ENCODE measurements at regions not wholly inside any gene's neighbourhood (a gene's known extent, or its start where the extent isn't known, plus 50 kb on each side); places are given as distances from the start of the nearest gene placed in this dataset.

DNA sequence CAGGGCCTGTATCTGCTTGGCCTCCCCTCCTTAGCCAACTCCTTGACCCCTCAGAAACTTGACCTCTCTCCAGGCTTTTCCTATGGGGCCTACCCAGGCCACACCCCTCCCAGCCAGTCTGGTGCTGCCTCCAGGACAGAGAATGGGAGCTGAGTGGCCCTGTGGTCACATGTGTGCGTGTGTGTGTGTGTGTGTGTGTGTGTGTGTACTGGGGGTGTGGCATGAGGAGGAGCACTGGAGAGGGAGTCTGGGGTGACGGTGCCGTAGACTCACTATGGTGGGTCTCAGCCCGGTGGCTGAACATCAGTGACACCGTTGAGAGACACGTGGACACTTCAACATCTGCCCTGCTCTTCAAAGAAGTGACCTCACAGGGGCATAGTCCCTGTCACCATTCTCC, 180.4 kb downstream of the ENGASE start:
- DNase-seq (no peak), ATAC-seq (no peak)
- TF ChIP-seq, protein P1, sequence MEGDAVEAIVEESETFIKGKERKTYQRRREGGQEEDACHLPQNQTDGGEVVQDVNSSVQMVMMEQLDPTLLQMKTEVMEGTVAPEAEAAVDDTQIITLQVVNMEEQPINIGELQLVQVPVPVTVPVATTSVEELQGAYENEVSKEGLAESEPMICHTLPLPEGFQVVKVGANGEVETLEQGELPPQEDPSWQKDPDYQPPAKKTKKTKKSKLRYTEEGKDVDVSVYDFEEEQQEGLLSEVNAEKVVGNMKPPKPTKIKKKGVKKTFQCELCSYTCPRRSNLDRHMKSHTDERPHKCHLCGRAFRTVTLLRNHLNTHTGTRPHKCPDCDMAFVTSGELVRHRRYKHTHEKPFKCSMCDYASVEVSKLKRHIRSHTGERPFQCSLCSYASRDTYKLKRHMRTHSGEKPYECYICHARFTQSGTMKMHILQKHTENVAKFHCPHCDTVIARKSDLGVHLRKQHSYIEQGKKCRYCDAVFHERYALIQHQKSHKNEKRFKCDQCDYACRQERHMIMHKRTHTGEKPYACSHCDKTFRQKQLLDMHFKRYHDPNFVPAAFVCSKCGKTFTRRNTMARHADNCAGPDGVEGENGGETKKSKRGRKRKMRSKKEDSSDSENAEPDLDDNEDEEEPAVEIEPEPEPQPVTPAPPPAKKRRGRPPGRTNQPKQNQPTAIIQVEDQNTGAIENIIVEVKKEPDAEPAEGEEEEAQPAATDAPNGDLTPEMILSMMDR (IDR thresholded peaks at IDR 0.05): no peak
- Histone ChIP-seq H3K4me1 (no peaks in the 10 kb centered on the region), H3K4me3 (no peak overlapping the region), H3K27me3 (ENCODE audit: low read depth) (peaks cover 74% of the 10 kb centered on the region), H3K9me3 (no peaks in the 10 kb centered on the region), H3K36me3 (no peaks in the 10 kb centered on the region), H3K27ac (no peak overlapping the region)
- intact Hi-C loops (cut with DNase I): no loop called here

DNA sequence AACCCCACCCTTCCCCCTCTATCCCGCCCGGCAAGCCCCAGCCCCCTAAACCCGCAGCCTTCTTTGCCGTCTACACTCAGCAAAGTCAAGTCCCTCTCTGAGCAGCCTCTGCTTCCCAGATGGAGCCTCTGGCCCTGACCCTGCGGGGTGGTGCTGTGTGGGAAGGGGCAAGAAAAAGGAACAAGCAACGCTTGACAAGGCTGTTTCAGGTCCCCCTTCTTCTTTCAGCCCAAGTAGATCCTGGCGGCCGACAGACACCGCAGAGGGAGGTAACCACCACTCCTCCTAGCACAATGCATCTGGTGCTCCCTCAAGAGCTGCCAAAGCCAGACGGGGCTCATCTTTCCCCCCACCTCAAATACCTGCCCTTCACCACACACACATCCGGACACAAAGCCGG, 178.3 kb downstream of the ENGASE start:
- ATAC-seq (no peak), DNase-seq (no peak)
- no peaks in the 10 kb centered on the region for H3K9me3 ChIP-seq
- H3K27me3 ChIP-seq (ENCODE audit: low read depth): peaks cover 60% of the 10 kb centered on the region
- no peaks in the 10 kb centered on the region for H3K4me1 ChIP-seq
- H3K36me3 ChIP-seq: no peaks in the 10 kb centered on the region
- no peak overlapping the region for H3K4me3 ChIP-seq
- intact Hi-C loops (cut with DNase I): no loop called here
- no peak overlapping the region for H3K27ac ChIP-seq
- TF ChIP-seq, protein P1 (IDR thresholded peaks at IDR 0.05): no peak

DNA sequence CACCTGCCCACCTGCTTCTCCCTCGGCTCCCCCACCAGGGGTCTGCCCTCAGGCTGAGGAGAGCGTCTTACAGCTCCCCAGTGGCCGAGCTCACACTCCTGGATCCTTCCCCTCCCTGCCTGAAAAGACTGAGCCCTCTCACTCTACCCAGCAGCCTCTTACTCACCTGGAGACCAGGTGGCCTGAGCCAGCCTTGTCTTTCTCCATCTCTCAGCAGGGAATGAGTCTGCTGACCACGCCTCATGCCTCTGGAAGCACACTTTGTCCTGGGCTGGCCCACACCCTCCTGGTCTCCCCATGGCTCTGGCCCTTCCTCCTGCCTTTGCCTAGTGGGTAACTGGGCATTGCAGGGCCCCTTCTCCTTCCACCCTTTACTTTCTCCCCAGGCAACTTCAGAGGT, 177.2 kb downstream of the ENGASE start:
- intact Hi-C loops (cut with DNase I): no loop called here
- Histone ChIP-seq H3K27me3 (ENCODE audit: low read depth) (peaks cover 54% of the 10 kb centered on the region), H3K36me3 (no peaks in the 10 kb centered on the region), H3K4me3 (no peak overlapping the region), H3K9me3 (no peaks in the 10 kb centered on the region), H3K4me1 (no peaks in the 10 kb centered on the region), H3K27ac (no peak overlapping the region)
- DNase-seq (no peak), ATAC-seq (no peak)
- TF ChIP-seq, protein P1 (IDR thresholded peaks at IDR 0.05): no peak

- TF ChIP-seq, protein P1 (IDR thresholded peaks at IDR 0.05): no peak
- ATAC-seq (no peak), DNase-seq (no peak)
- H3K4me3 ChIP-seq: no peak overlapping the region
- peaks cover 36% of the 10 kb centered on the region for H3K27me3 ChIP-seq (ENCODE audit: low read depth)
- no peaks in the 10 kb centered on the region for H3K9me3 ChIP-seq
- intact Hi-C loops (cut with DNase I): no loop called here
- H3K36me3 ChIP-seq: no peaks in the 10 kb centered on the region
- no peak overlapping the region for H3K27ac ChIP-seq
- H3K4me1 ChIP-seq: no peaks in the 10 kb centered on the region
Measured at GRCh38 chr17:79249929-79250521, 175.4 kb downstream of the ENGASE start.

DNA sequence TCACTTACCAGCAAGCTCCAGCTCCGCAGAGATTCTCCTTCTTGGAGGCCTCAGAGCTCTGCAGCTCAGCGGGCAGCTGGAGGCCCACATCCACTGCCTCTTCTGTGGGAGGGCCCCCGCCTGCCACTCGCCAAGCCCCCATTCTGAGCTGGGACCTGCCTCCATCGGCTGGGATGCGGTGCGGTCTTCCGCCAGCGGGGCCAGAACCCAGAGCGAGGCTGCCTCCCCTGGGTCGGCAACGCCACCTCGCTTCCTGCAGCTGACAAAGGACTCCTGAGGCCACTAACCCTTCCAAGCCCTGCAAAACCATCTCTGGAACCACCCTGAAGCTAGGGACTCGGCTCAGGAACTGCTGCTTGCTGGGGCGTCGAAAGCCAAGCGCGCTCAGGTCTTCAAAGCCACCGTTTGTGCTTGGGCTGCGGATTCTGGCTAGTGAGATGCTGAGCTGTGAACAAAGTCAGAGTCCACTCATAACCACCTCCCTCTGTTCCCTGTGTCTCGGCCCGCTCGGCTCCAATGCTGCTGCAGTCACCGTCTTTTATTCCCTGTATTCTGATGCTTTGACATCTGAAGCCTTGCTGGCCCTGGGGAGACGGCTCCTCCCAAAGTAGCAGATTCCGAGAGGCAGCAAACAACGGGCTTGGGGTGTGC, 174.3 kb downstream of the ENGASE start:
- intact Hi-C loops (cut with DNase I): no loop called here
- Histone ChIP-seq H3K4me3 (no peak overlapping the region), H3K36me3 (no peaks in the 10 kb centered on the region), H3K27me3 (ENCODE audit: low read depth) (peaks cover 28% of the 10 kb centered on the region), H3K27ac (no peak overlapping the region), H3K4me1 (no peaks in the 10 kb centered on the region), H3K9me3 (no peaks in the 10 kb centered on the region)
- TF ChIP-seq, protein P1 (IDR thresholded peaks at IDR 0.05): no peak
- no peak for DNase-seq
- no peak for ATAC-seq

Data from lower lobe of right lung (tissue), 2 donors.